NCI-H446 (cell line): ENCODE measurements at regions not wholly inside any gene's neighbourhood (a gene's known extent, or its start where the extent isn't known, plus 50 kb on each side); places are given as distances from the start of the nearest gene placed in this dataset.
A peak's percentile ranks its signal among the peaks of the same experiment; 100 is the strongest.
"Not testable (repeated sequence)": the region's sequence is repeated elsewhere in the genome, so short reads cannot be mapped to it uniquely, and the experiment has no call there.

ENCODE experiments used
- DNase-seq, 2 experiments: peaks; one replicate each; lab custom pipeline; 2025; lab: John Stamatoyannopoulos, UW

- DNase-seq: no peak
Observed at GRCh38 chr3:182136008-182136910, 424.5 kb downstream of the SOX2 start.

DNA sequence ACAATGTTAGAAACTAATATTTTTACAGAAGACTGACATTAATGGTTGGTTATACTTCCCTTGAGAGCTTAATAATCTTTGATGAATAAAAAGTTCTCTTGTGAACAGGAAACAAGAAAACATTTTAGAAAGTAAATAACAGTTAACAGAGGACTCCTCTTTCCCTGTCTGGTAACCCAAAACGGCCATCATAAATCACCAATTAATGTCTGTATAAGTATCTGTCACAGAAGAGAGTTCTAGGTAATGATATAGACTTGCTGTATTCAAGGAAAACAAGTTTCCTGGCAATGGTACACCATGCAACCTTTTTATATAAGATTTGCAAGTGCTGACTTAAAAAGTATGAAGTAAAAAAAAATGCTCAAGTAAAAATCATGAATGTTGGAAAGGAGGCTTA lies 426.7 kb downstream of the SOX2 start:
- DNase-seq: no peak

GRCh38 chr3:182139627-182140357 lies 428.1 kb downstream of the SOX2 start:
- no peak for DNase-seq

DNA sequence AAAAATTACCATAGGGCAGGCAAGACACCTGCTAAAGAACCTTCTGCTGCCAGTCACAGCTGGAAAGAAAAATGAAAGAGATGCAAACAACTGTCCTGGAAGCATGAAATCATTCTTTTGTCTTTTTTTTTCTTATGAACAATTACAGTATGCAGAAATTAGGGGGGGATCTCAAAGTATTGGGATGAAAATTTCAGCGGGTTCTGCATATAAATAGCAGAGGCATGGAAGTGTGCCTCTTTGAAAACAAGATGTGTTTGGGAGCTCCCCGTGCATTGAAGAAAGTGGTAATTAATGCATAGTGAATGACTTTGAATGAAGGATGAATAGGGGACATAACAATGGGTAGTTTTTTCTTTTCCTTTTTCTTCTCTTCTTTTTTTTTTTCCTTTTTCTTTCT lies 431.2 kb downstream of the SOX2 start:
- no peak for DNase-seq

- DNase-seq: no peak
Observed at GRCh38 chr3:182143903-182144302, 432.2 kb downstream of the SOX2 start.

DNA sequence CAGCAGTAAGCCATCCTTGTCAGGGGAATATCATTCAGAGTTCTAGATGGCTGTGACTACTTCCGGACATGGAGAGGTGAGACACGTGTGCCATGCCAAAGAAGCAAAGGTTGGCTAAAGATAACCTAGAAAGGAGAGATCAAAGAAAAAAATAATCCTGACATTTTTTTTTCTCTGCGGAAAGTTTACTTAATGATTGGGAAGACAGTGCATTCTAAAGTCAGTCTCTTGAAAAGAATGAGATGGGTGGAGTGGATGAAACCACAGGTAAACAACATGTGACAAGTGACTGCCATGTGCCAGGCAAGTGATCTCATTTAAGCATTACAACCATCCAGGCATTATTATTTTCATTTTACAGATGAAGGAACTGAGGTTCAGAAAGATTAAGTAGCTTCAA lies 436.6 kb downstream of the SOX2 start:
- DNase-seq: no peak

GRCh38 chr3:182149594-182149993 lies 437.9 kb downstream of the SOX2 start:
- no peak for DNase-seq

DNA sequence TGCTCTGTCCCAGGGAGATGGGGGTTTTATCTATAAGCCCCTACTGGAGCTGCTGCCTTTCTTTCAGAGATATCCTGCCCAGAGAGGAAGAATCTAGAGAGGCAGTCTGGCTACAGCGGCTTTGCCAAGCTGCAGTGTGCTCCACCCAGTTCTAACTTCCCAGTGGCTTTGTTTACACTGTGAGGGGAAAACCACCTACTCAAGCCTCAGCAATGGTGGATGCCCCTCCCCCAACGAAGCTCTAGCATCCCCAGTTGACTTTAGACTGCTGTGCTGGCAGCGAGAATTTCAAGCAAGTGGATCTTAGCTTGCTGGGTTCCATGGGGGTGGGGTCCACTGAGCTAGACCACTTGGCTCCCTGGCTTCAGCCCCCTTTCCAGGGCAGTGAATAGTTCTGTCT lies 444.6 kb downstream of the SOX2 start:
- not testable (repeated sequence) for DNase-seq

DNA sequence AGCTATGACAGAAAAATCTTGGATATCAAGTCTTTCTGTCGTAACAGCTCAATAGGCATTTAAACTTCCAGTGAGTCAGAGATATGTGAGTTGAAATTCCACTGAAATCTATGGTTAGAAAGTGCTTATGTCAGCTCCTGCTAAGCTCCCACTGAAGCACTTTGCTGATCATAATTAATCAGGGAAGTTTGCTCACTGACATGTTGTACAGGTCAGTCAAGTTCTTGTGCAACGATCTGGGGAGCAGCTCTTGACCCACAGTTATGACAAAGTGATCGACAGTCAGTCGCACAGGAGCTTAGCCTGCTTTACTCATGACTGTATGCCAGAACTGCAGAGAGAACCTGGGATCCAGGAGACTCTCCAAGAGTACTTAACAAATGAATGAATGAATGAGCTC lies 453.5 kb downstream of the SOX2 start:
- DNase-seq: no peak

GRCh38 chr3:182172534-182172933 lies 460.8 kb downstream of the SOX2 start:
- DNase-seq: no peak

- DNase-seq: no peak
Observed at GRCh38 chr3:182178488-182179200, 466.9 kb downstream of the SOX2 start.

- DNase-seq: no peak
Observed at GRCh38 chr3:182179631-182180030, 467.9 kb downstream of the SOX2 start.

- DNase-seq: no peak
Observed at GRCh38 chr3:182180654-182181385, 469.1 kb downstream of the SOX2 start.

DNA sequence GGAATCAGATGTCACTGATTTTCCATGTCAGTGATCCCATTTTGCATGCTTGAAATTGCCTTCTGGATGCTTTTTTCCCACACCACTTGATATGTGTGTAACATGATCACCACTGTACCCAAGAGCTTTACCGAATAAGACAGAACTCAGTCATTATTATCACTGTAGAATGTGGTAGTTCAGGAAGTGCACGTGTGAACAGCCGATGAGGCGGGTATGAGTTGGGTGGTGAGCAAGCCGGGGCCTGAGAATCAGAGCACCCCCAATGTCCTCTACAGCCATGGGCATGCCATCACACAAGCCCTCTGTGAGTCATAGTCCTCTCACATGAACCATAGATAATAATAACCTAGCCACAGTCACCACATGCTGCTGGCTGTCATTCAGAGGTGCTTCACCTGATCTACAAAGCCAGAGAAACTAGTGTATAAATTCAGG lies 470.8 kb downstream of the SOX2 start:
- peak; percentile 6 to 41 for DNase-seq

GRCh38 chr3:182183716-182184430 lies 472.1 kb downstream of the SOX2 start:
- DNase-seq: no peak

DNA sequence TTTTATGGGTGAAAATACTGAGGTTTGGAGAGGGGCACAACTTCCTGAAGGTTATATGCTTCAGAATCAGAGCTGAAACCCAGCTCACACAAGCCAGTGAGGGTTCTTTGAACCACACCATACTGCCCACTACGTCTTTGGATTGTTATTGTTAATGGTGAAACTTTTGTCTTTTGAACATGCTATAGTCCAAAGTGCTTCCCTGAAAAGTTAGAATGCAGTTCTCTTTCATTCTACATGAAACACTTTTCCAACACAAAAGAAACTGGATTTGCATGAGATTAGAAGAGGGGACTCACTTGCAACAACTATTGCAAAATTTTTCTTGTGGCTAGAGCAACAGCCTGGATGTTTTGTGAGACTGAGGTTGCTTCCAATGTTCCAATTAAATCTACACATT lies 473.6 kb downstream of the SOX2 start:
- no peak for DNase-seq

GRCh38 chr3:182190056-182190455 lies 478.3 kb downstream of the SOX2 start:
- DNase-seq: no peak

- DNase-seq: no peak
Observed at GRCh38 chr3:182198345-182198744, 486.6 kb downstream of the SOX2 start.

DNA sequence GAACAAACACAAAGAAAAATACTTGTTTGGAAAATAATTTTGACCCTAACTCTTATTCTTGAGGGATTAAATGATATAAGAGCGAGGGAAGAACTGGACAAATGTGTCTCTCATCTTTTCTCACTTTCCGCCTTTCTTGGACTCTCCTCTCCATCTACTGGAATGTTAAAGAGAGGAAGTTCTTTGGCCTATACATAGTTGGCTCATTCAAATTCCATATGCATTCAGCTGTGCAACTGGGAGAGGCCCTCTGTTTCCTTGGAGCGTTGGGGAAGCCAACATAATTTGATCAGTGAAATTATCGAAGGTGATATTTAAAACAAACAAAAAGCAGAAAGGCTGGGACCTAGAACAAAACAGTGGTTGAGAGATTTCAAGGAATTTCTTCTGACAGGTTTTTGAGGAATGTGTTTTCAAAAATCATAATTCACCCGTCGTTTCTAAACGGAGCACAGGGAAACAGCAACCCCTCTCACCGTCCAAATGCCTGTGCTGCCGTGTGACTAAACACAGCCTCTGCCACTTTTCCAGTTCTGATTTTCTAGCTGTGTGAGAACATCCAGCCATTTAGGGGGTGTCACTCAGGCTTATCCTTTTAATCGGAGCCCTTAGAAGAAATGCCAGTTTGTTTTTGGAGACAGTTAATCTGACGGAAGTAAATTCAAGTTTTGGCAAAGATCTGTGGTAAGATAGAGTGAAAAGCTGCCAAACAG lies 489.9 kb downstream of the SOX2 start:
- no peak for DNase-seq

DNA sequence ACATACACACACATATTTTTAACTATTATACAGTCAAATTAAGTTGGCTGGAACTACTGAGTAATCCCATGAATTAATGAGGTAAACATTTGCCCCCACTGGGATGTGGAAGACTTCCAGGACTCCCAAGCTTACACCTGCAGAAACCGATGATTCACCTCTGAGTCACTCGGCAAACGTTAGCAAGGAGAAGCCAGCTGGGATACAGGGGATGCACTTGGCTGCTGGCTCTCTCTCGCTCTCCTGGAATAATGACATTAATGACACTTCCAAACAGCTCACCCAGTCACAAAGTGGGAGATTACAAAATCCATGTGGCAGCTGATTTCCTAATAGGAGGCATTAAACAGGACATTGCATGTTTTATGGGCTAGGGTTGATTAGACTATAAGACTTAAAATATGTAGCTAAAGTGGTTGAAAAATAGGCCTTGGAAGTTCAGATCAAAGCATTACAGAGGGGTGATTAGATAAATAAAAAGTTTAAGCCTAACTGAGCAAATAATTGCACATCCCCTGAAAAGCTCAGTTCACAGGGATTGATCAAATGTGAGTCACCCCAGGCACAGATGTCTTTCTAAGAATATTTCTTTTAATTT lies 500.9 kb downstream of the SOX2 start:
- DNase-seq: peak; percentile 89 to 96
